ENCODE measurements at regions not wholly inside any gene's neighbourhood (a gene's known extent, or its start where the extent isn't known, plus 50 kb on each side); places are given as distances from the start of the nearest gene placed in this dataset.

DNA sequence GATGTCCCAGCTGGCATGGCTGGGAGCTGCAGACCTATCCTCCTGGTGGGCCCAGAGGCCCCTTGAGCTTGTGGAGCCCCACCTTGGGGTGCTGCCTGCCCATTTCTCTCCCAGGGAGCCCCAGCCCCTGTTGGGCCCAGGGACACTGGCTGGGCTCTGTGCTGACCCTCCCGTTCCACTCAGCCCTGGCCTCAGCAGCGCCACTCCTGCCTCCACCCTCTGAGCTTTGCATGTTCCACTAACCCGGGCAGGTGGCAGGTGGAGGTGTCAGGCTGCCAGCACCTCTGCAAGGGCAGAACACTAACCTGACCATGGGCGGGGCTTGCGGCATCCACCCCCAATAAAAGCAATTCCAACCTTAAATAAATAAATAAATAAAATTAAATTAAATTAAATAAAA, 299.2 kb downstream of the LRIG3 start:
- TF ChIP-seq, protein P1, sequence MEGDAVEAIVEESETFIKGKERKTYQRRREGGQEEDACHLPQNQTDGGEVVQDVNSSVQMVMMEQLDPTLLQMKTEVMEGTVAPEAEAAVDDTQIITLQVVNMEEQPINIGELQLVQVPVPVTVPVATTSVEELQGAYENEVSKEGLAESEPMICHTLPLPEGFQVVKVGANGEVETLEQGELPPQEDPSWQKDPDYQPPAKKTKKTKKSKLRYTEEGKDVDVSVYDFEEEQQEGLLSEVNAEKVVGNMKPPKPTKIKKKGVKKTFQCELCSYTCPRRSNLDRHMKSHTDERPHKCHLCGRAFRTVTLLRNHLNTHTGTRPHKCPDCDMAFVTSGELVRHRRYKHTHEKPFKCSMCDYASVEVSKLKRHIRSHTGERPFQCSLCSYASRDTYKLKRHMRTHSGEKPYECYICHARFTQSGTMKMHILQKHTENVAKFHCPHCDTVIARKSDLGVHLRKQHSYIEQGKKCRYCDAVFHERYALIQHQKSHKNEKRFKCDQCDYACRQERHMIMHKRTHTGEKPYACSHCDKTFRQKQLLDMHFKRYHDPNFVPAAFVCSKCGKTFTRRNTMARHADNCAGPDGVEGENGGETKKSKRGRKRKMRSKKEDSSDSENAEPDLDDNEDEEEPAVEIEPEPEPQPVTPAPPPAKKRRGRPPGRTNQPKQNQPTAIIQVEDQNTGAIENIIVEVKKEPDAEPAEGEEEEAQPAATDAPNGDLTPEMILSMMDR (IDR thresholded peaks at IDR 0.05): no peak

DNA sequence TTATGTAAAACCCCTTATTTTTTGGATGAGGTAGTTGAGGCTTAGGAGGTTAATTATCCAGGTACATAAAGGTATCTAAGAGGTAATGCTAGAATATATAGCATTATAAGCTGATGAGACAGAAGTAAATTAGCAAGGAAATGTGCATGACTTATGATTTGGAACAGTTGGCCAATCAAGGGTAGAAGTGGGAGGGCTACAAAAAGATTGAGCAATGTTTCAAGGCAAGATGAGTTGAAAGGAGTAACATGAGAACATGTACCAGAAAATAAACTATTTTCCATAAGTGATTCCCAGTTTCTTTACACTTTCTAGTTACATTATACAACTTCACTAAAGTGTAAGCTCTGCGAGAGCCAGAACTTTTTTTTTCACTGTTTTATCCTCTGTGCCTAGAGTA, 290.9 kb downstream of the LRIG3 start:
- TF ChIP-seq, protein P1 (IDR thresholded peaks at IDR 0.05): no peak

DNA sequence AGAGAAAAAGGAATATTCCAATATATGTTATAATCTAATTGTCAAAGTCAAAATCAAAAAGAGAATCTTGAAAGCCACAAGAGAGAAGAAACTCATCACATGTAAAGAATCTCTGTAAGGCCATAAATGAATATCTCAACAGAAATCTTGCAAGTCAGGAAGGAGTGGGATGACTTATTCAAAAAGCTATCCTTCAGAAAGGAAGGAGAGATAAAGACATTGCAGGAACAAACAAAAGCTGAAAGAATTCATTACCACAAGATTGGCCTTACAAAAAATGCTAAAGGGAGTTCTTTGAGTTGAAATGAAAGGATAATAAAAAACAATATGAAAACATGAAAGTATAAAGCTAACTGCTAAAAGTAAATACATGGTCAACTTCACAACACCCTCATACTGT, 286.8 kb downstream of the LRIG3 start:
- TF ChIP-seq, protein P1 (IDR thresholded peaks at IDR 0.05): no peak

DNA sequence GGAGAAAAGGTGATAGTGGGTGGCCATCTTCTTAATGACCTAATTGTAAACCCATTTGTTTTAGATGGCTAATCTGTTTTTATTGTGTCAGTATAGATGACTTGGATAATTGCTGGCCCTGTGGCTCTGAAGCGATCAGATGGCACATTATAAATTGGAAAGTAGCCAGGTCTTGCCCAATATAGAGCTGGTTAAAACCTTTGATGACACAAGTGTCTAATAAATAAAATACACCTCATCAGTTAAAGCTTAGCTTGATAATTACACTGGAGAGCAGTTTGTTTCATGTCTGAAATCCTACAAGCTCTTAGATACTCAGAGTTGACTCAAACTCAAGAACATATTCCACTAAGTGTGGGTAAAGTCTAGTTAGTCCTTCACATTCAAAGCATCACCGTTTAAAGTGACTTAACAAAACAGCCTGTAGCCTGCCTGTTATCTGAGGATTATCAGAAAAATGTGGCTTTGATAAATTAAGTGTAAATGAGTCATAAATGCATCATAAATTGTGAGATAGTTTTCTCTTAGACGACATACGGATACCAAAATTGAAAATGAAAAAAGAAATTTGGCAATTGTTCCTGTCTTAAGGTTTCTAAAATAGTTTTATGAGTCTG, 280.9 kb downstream of the LRIG3 start:
- TF ChIP-seq, protein P1 (IDR thresholded peaks at IDR 0.05): no peak

DNA sequence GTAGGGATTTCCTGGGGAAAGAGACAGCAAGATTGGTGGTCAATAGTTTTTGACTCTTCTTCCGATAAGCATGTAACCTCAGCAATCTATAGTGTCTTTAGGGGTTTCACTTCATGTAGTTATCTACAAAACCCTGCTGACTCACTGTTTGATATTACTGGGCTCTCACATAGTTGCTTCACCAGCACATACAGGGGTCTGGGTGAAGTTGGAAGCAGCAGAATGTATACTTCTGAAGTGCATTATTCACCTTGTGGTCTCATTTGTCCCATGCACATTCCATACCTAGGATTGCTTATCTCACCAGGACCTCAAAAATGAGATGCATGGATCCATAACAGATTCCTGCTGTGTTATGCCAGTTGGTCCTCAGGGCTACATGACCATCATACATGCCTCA, 280.0 kb downstream of the LRIG3 start:
- TF ChIP-seq, protein P1 (IDR thresholded peaks at IDR 0.05): no peak

DNA sequence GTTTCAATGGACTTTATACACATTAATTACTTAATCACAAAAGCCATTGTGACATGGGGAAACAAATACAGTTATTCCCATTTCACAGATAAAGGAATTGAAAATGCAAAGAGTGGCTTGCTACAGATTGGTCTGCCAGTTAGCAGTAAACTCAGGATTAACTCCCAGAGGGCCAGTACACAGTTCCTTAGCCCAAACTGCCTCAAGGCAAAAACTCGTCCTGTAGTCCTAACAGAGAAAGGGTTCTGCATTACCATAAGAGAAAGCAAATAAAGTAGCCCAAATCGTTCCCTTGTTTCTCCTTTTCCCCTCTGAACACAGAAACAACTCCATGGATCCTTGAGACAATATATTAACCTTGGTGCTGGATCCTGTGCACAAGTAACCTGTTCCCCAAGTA, 274.4 kb downstream of the LRIG3 start:
- TF ChIP-seq, protein P1 (IDR thresholded peaks at IDR 0.05): no peak

DNA sequence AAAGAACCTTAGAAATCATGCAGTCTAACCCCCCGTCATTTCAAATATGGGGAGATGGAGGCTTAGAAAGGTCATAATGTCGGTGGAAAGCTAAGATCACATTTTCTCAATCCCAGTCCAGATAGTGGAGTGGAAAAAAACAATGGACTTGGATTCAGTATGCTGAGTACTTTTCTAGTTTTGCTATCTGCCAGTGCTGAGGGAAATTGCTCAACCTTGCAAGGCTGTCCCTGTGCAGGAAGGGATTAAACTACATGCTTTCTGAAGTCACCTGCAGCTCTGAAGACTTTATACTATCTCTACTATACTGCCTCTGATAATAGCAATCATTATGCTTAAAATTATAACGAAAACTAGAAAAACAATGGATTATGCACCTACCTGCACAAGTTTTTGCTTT, 272.8 kb downstream of the LRIG3 start:
- TF ChIP-seq, protein P1 (IDR thresholded peaks at IDR 0.05): no peak

DNA sequence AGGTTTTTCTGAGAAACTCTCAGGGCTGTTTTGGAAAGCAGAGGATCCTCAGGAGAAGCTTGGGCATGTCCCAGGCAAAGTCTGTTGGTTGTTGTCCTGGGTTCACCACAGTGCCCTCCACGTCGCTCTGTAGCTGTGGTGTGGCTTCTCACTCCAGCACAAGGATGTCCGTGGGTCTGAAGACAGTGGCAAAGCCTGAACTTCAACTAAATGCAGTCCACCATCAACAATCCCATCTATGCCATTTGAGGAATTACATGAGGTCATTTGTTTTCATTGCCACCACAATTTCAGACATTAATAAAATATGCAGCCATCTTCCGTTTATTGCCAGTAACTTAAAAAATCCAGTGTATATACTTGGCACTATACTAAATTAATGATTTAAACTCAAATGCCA, 272.1 kb downstream of the LRIG3 start:
- TF ChIP-seq, protein P1 (IDR thresholded peaks at IDR 0.05): no peak

Measured in LNCAP (cell line).